ENCODE measurements at regions not wholly inside any gene's neighbourhood (a gene's known extent, or its start where the extent isn't known, plus 50 kb on each side); places are given as distances from the start of the nearest gene placed in this dataset.

DNA sequence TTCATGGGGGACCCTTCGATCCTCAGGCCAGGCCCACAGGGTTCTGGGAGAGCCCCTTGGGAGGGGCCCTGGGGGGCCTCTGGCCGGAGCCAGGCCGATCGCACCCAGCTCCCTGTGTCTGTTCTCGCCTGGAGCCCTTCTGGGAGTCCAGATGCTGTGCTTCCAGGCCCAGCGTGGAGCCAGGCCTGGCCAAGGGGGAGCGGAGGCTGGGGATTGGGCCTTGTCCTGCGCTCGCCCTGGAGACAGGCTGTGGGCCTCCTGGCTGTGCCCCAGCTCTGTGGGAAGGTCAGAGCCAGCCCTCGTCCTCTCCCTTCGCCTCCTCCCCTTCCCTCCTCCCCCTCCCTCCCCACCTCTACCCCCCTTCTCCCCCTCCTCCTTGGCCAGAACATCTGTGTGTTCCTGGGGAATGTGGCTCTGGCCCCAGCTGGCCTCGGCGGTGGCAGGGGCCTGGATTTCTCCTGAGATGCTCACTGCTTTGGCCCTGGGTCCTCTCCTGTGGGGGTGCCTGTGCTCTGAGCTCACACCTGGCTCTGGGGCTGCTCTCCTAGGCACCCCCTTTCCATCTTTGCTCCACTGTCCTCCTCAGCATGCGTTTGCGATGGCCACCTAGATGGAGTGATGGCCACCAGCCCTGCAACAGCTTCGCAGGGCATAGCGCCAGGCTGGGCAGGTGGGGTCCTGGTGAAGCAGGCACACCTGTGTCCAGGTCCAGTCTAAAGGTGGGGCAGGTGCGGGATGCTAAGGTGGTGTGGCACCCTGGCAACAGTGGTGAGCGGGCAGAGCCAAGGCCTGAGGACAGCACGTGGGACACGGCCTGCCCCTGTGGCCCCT is 90.6 kb upstream of the CIBAR2 start:
- TF ChIP-seq CTCF (IDR thresholded peaks at IDR 0.05; ENCODE audit: poor library complexity, severe bottlenecking) (no peak), REST (IDR thresholded peaks at IDR 0.05; ENCODE audit: borderline replicate concordance) (no peak), EZH2 (IDR thresholded peaks at IDR 0.05; ENCODE audit: borderline replicate concordance, insufficient read depth, low read length, poor library complexity, severe bottlenecking) (no peak), RAD21 (conservative IDR thresholded peaks at IDR 0.05) (no peak), POLR2AphosphoS5 (IDR thresholded peaks at IDR 0.05) (no peak)
